ENCODE measurements at regions not wholly inside any gene's neighbourhood (a gene's known extent, or its start where the extent isn't known, plus 50 kb on each side); places are given as distances from the start of the nearest gene placed in this dataset. TPM values are rescaled to one million over a fixed set of nuclear protein-coding genes. Genes with fewer than 3 reads are reported as not detected.
A peak's percentile ranks its signal among the peaks of the same experiment; 100 is the strongest.

DNA sequence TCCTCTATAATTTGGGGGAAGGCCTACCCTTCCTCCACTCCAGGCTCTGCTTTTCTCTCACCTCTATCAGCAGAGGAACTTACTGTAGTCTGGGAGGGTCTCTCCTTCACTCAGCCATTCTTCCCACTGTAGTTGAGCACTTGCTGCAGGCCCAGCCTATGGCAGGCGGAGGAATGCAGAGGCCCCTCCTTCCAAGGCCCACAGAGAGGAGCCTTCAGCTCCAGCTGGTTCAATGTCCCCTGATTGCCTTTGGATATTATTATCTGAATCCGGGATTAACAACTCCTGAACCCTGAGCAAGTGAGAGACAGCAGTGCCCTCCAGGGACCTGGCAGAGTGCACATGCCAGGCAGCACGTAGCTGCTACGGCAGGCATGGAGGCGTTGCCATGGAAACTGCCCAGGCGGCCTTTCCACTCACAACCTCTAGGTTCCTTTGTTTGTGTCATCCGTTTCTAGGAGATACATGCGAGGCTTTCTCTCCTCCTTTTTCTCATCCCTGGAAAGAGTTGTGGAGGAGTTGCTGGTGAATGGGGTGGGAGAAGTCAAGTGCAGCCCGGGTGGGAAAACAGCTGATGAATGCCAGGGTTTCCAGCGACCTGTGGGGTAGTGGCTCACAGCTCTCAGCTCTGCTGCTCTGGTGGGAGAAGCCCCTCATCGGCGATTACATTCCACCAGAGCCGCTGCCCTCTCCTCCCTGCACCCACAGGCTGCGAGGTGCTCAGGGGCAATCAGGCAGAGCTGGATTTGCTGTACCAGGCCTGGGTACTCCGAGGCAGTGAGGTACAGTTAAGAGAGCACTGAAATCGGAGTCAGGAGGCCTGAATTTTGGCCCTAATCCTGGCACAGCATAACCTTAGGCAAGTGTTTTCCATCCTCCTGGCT is 55.3 kb upstream of the HK2 start:
- no peaks in the 10 kb centered on the region for H3K4me1 ChIP-seq
- no peaks in the 10 kb centered on the region for H3K27me3 ChIP-seq
- no peak for ATAC-seq
- no peak overlapping the region for H3K4me3 ChIP-seq
- no peaks in the 10 kb centered on the region for H3K9me3 ChIP-seq
- TF ChIP-seq, protein P1, sequence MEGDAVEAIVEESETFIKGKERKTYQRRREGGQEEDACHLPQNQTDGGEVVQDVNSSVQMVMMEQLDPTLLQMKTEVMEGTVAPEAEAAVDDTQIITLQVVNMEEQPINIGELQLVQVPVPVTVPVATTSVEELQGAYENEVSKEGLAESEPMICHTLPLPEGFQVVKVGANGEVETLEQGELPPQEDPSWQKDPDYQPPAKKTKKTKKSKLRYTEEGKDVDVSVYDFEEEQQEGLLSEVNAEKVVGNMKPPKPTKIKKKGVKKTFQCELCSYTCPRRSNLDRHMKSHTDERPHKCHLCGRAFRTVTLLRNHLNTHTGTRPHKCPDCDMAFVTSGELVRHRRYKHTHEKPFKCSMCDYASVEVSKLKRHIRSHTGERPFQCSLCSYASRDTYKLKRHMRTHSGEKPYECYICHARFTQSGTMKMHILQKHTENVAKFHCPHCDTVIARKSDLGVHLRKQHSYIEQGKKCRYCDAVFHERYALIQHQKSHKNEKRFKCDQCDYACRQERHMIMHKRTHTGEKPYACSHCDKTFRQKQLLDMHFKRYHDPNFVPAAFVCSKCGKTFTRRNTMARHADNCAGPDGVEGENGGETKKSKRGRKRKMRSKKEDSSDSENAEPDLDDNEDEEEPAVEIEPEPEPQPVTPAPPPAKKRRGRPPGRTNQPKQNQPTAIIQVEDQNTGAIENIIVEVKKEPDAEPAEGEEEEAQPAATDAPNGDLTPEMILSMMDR (IDR thresholded peaks at IDR 0.05), result no peak
- TF ChIP-seq POLR2A (IDR thresholded peaks at IDR 0.05), result no peak
- no peak overlapping the region for H3K27ac ChIP-seq
- no peaks in the 10 kb centered on the region for H3K36me3 ChIP-seq (replicated peaks in 1 of 2; ENCODE audit: insufficient read depth in 1 of 2, low read depth in 2 of 2)
- DNase-seq, result peak in 1 of 4 donors; percentile 14
- intact Hi-C loops (cut with DNase I), result no loop called here
- 40% methylated on average over 15 to 16 of the region's 16 CpGs for WGBS, 2 donors

DNA sequence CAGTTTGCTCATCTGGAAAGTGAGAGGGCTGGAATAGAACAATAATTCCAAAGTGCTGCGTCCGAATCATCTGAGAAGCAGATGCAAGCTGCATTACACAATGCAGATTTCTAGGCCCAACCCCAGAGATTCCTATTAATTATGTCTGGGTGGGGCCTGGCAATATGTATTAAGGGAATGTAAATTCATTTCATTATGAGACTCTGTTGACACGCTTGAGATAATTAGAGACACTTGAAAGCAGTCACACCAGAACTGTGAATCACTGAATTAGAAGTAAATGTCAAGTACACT is 54.7 kb upstream of the HK2 start:
- intact Hi-C loops (cut with DNase I), result no loop called here
- ATAC-seq, result no peak
- H3K27me3 ChIP-seq, result no peaks in the 10 kb centered on the region
- no peak for TF ChIP-seq POLR2A (IDR thresholded peaks at IDR 0.05)
- TF ChIP-seq, protein P1 (IDR thresholded peaks at IDR 0.05), result no peak
- no peaks in the 10 kb centered on the region for H3K9me3 ChIP-seq
- H3K4me1 ChIP-seq, result no peaks in the 10 kb centered on the region
- DNase-seq, result no peak
- H3K27ac ChIP-seq, result no peak overlapping the region
- H3K4me3 ChIP-seq, result no peak overlapping the region
- no peaks in the 10 kb centered on the region for H3K36me3 ChIP-seq (replicated peaks in 1 of 2; ENCODE audit: insufficient read depth in 1 of 2, low read depth in 2 of 2)
- WGBS, 2 donors, result 89 to 91% methylated on average over 3 of the region's 3 CpGs

DNA sequence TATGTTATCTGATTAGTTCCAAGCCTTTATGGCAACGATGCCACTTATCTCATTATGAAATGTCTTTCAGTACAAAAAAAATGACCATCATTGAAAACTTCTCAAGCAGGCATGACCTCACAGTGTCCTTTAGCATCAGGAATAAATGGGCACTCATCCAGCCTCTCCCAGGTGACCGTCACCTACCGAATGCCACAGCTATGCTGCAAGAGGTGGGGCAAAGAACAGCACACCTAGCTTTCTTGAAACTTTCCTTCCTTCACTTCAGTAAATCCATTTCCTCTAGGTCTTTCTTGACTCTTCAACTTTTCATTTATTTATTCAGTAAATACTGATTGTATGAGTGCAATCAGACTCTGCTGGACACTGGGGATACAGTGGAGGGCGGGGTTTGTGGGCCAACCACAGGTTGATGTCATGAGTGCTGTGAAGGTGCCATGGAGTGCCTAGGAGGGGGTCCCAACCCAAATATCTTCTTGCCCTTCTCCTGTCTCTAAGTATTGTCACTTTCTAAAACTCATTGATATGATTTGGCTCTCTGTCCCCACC is 54.3 kb upstream of the HK2 start:
- Histone ChIP-seq H3K4me1 (no peaks in the 10 kb centered on the region), H3K27ac (no peak overlapping the region), H3K36me3 (replicated peaks in 1 of 2; ENCODE audit: insufficient read depth in 1 of 2, low read depth in 2 of 2) (no peaks in the 10 kb centered on the region), H3K4me3 (no peak overlapping the region), H3K9me3 (no peaks in the 10 kb centered on the region), H3K27me3 (no peaks in the 10 kb centered on the region)
- ATAC-seq (no peak), DNase-seq (no peak)
- WGBS, 2 donors, result 50 to 56% methylated on average over 4 of the region's 4 CpGs
- TF ChIP-seq POLR2A (IDR thresholded peaks at IDR 0.05), result no peak
- TF ChIP-seq, protein P1 (IDR thresholded peaks at IDR 0.05), result no peak
- intact Hi-C loops (cut with DNase I), result no loop called here

Small RNA genes lying in the stretch of these regions (small RNA-seq; reads per million reads assigned to genes)
- gene AC007387.1, result not detected

Data from body of pancreas (tissue), 4 donors.